GM21367 (cell line): ENCODE measurements at regions not wholly inside any gene's neighbourhood (a gene's known extent, or its start where the extent isn't known, plus 50 kb on each side); places are given as distances from the start of the nearest gene placed in this dataset.

Experiments used
- ATAC-seq: cut with Tn5 transposase; IDR thresholded peaks from one replicate; pipeline ENCODE4 v1.9.1; 2021; ENCODE audit not compliant: unreplicated experiment

DNA sequence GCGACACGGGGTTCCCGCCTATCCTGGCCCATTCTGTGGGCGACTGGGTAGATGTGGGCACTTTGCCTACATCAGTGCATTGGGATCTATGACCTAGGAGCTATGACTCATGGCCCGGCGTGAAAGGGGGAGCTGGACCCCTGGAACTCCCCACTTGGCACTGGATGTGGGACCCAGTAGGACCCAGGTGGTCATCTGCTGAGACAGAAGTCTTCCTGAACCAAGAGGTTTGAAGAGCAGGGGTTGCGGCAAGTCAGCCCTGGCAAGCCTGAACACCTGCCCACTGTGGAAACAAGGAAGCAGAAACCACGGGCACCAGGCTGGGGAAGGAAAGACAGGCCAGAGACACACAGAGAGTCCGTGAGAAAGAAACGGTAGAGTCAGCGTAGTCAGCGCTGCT is 656.7 kb downstream of the AJAP1 start:
- ATAC-seq: no peak

DNA sequence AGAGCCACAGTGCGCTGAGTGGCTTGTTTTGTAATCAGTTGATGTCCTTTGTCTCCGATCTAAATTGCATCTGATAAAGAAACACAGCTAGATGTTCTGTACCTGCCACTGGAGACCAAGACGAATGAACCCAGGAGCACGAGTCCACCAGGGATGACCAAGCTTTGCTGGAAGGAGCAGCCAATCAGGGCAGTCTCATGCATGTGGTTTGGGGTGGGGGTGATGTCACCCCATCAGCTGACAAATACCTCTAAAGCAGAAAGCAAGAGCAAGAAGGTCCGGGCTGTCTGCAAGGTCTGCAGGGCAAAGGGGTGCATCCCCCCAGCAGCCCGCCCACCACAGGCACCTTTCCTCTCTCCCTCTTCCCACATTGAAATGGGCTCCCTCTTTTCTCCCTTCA is 653.8 kb downstream of the AJAP1 start:
- no peak for ATAC-seq

DNA sequence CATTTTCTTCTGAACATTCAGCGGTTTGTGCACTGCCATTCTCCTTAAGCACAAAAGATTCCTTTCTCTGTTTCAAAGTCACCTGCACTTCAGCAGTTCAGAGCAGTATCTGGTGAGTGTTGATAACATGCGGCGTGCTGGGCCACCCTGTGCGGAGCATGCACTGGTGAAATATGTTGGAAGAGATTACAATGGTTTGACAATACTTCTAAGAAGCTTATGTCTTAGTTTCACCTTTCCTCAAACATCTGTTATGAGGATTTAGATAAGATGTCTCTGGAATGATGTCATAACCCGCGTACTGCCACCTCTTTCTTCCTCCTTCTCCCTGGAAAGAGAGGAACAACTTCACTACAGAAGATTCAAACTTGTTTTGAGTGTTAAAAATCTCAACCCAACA is 650.3 kb downstream of the AJAP1 start:
- no peak for ATAC-seq

DNA sequence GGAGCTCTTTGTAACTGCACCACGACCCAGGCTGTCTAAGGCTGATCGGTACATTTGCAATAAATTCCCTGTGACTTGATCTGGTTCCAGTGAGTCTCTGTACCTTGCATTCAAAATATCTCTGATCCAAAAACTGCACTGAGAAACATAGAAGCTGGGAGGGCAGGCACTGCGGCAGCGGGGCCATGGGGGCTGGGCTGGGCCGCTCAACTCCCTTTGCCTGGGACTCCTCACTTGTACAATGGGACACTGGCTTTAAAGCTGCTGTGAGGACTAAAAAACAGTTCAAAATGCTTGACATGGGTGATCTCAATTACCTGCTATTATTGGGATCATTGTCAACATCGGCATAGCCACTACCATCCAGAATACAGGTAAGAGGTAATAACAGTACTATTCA is 644.0 kb downstream of the AJAP1 start:
- no peak for ATAC-seq

DNA sequence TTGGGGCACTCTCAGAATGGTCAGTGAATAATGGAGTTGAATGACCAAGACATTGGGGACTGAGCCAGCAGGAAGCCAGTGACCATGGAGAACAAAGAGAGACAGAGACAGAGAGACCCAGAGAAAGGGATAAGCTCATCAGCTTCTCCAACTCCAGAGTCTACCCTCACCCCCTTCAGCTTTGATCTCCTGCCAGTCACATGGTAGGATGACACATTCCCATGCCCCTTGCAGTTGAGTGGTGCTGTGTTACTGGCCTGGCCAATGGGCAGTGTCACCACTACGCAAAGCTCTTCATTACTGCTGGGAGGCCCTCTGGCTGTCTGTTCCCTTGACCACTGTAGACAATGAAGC is 643.5 kb downstream of the AJAP1 start:
- ATAC-seq: no peak

DNA sequence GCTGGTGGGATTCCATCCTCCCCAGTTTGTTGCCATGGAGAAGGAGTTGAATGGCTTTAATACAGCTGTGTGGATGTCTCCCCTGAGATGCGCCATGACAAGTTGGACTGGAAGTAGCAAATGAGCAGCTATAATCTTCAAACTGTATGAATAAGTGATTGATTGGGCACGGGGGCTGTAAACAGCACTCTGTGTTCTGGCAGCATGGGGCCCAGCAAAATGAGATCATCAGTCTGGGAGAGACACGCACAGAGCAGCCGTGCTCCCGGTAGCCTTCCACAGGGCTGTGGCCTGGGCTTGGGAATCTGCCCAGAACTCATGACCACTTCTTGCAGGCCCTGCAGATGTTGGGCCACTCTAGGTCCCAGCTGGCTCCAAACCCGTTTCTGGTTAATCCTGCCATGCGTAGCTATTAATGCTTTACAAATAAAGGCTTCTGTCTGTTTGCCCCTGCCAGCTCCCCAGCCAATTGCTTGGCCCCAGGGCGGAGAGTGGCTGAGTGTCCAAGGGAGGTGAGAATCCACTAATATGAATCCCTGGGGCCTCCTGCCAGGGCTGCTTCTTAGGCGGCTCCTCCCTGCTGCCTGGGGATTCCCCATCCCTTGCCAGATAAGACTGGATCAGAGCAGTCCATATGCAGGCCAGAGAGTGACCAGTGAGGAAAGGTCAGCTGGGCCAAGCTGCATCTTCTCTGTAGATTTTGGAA is 642.9 kb downstream of the AJAP1 start:
- no peak for ATAC-seq

DNA sequence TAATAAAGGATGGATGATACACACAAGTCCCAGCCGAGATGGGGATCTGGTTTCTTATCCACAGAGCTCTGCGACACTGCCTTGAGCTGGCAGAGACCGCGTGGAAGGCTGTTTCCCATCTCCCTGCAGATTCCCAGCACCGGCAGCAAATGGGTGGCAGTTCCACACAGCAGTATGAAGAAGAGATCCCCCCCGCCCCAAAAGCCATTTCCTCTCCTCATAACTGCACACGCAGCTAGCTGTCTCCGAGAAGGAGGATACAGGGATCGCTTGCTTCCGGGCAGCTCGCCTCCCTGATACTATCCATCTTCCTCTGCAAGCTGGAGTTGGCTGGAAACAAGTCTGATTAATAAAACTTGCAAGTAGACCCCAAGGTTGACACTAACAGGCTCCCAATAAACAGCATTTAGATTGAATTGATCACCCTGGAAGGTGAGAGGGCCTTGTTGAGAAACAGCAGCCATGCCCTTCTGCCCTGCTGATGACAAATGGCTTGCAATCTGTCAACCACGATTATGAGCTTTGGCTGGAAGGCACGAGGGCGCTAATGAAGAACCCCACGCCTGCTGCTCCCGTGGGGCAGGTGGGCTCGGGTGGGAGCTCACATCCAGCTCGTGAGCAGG is 642.3 kb downstream of the AJAP1 start:
- no peak for ATAC-seq

DNA sequence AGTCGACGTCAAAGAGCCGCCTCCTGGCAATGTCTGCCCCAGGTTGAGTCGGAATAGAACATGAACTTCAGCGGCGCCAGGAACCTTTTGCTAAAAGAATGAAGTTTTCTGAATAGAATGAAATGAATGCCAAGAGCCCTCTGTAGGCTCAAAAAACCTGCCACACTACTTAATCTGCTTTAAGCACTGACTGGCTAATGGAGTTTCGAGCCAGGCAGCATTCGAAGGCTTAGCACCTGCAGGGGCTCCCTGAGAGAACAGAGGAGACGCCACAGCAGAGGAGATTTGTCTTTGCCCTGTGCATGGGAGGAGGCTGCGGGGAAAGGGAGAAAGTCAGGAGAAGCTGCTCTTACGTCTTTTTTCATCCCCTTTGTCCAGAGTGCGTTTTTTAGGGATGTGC is 641.7 kb downstream of the AJAP1 start:
- ATAC-seq: no peak

DNA sequence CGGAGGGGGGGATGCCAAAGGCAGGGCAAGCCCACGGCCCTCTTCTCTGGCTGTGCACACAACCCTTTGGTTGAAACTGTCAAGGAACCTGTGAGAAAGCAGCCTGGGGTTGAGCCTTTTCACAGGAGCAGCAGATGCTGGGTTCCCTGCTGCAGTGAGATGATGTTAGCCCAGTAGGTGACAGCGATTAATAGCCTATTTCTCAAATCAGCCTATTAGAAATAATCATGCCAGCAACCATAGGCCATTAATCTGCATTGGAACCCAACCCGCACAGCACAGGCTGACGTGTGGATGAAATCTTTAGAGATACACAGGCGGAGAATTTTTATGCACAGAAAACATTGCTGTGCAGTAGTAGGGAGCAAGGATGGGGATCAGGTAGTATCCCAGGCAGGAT is 637.5 kb downstream of the AJAP1 start:
- no peak for ATAC-seq

DNA sequence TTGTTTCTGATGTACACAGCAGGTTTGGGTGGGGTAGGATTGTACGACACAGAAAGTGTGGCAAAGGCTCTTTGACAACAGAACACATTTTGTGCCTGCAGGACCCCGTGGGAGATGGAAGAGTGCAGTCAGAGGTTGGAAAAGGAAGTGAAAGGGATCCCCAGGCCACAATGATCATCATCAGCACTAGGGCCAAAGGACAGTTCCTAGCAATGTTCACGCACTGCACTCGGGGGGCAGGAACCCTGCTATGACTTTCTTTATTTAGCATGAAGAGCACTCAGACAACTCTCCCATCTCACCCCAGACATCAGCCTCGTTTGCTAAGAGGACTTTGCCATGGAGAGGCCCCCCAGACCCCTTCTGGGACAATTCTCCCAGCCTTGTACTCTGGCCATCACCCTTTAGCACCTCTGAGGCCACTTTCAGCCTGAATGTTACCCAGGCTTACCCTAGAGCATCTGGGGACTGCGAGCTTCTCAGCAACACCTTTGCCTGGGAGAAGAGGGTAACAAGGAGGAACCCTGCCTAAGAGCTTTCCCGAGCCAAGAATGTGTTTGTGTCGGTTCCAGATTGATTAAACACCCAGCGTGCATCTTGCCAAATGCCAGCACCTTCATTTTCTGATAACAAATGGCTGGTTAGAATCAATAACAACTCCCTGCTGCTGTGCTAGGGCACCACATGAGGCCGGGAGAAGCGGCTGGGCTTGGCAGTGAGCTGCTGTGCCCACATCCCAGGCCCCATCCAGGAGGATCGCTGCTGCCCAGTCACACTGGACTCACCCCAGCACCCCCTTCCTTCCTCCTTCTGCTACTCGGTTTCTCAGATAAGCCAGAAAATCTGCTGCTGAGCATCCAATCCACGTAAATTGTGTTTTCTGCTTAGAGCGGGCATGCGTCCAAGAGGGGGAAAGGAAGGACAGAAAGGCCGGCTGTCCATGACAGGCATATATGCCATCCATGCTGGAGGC is 633.1 kb downstream of the AJAP1 start:
- no peak for ATAC-seq

DNA sequence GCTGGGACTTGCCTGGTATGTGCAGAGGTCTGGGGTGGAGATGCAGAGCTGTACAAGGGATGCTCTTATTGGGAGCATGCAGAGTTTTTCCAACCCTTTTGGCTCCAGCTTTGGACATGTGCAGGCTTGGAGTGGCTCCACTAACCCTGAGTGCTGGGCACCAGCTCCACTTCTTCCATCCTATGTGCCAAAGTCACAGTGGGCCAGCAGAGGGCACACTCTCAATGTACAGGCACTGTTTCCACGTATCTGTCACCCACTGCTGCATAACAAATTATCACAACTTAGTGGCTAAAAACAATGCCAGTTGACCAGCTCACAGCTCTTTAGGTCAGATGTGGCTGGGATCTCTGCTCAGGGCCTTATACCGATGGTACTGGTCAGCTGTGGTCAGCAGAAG is 631.8 kb downstream of the AJAP1 start:
- no peak for ATAC-seq

DNA sequence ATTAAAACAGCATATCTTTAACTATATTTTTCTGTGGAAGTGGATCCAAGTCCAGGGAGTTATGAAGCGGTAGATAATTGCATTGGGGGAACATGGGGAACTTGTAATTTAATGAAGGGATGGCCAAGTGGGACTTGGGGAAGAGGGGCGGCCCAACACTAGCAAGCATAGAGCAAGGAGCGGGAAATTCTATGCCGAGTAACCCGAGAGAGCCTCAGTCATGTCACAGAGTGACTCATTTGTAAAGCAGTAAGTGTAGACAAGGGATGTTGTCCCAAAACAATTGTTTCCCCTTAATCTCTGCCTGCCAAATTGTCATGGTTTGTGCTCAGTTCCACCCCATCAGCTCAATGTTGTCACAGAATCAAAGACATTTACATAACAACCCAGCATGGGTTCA is 620.1 kb downstream of the AJAP1 start:
- no peak for ATAC-seq

DNA sequence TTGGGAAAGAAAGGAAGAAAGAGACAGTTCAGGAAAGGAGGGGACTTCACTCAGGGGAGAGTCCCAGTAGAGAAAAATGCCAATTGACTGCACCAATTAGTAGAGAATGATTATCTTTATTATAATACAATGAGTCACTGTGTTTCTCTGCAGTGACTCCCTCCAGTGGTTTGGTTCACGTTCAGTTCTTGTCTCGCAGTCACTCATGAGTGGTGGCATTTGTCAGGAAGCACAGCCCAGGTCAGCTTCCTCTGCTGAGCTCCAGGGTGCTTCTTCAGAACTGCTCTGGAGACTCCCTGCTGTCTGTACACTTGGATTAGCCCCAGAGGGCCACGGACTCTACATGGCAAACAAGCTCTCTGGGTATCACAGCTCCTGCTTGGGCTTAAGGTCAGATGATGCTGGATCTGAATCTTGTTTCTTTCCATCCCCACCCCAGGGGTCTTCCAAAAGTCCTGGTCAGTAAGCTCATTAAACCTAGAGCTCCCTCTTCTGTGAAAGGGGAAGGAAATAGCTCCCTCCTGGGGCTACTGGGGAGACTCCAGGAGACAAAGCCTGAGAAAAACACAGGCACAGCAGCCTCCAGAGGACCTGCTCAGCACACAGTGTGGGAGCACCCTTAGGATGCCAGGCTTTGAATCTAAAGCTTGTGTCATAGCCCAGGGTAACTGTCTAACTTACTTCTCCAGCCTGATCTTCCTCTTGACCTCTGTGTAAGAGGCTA is 619.0 kb downstream of the AJAP1 start:
- ATAC-seq: no peak

DNA sequence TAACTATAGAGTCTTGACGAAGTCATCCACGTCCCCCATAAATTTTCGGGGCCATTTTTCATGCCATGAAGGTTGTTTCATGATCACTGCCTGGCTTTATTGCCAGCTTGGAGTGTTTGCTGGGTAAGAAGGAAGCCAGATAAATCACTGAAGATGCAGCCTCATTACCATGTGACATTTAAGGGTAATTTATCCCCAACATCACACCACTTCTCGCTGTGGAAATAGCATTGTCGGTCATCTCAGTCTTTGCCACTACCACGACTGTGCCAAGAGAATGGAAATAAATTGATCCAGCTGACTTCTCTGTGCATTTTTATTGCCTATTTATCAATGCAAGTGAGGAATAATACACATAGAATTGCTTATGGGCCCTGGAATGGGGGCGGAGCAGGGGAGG is 617.9 kb downstream of the AJAP1 start:
- no peak for ATAC-seq

DNA sequence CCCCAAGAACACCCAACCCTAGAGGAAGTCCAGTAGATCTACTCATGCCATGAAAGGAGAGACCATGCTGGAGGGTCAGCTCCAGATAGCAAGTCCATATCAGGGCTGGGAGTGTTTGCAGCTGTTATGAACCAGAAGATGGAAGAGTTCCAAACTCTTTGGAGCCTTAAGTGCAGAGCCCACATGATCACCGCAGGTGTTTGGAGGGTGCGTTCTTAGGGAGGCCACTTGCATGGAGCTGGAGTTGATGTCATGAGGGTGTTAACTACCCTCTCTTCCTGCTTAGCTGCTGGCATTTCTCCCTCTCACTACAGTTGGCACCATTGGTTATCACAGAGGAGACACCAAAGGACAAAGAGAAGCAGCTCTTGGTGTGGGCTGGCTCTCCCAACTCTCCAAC is 616.9 kb downstream of the AJAP1 start:
- no peak for ATAC-seq

DNA sequence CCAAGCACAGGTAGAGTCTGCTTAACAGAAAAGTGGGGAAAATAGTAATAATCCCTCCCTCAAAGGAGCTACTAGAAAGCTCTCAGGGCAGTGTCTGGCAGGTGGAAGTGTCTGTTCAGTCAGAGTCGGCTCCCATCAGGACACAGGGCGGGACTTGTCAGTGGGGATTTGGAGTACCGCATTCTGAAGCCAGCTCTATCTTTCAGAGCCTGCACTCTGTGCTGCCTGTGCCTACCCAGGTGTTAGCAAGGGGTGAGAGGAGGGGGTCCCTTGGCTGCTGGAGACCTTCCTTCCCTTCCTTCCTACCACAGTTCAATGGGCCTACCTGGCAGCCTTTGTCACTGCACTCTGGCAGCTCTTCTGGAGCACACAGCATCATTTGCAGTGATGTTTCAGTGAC is 615.5 kb downstream of the AJAP1 start:
- no peak for ATAC-seq

DNA sequence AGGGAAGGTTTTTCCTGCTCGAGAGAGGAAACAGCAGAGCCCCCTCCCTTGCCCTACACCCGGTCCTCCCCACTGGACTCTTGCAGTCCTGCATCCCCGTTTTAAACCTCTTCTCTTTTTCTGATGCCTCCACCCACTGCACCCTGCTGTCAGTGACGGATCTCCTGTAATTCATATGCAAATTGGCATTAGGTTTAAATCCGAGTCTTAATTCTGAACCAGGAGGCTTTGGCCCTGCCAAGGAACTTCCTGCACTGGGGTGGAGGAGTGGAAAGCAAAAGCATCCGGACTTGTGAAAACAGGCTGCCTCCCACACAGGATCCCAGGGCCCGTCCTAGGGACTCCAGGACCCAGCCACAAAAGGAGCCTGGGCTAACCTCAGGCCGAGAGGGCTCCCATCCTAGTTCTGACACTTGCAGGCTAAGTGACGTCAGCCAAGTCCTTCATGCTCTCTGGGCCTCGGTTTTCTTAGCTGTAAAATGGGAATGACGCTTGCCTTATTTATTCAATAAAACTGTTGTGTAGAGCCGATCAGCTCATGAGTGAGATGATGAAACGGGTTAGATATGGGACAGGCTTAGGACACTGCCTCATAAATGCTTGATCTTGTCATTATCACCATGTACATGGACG is 613.3 kb downstream of the AJAP1 start:
- no peak for ATAC-seq

DNA sequence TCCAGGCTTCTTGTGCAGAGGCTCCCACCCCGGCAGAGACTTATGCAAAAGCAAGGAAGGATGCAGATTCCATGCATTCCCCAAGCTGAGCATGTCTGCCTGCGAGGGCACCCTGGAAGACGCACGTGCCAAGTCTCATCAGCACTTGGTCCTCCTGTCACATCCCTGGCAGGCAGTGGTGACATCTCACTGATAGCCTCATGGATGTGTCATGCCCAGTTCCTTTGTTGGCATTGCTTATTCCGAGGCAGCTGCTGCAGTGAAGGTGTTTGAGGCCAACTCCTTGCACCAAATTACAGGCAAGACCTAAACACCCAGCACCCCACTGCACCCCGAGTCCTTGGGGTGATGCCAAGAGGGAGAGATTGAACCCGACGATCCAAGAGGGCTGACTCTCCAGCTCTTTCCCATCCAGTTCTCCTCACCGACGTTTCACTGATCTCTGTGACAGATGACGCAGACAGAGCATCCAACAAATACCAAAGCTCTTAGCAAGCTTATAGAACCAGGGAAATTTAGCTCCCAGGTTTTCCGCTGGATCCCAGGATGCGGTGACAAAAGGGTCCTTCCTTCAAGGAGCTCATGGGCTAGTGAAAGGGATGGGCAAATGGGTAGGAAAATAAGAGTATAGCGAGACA is 611.1 kb downstream of the AJAP1 start:
- no peak for ATAC-seq

DNA sequence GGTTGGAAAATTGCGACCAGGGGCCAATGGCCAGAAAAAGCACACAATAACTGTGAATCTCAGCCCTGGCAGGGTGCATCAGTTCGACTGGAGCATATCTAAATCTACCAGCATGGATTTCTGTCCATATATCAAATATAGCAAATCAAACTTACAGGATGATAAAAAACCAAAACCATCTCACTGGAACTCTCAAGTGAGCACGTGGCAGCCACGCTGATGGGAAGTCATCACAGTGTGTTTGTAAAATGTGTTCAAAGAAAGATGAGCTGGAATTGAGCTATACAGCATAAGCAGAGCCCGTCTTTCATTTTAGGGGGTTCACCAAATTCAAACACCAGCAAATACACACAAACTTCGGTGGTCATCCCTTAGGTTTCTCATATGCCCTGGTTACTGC is 610.1 kb downstream of the AJAP1 start:
- no peak for ATAC-seq

DNA sequence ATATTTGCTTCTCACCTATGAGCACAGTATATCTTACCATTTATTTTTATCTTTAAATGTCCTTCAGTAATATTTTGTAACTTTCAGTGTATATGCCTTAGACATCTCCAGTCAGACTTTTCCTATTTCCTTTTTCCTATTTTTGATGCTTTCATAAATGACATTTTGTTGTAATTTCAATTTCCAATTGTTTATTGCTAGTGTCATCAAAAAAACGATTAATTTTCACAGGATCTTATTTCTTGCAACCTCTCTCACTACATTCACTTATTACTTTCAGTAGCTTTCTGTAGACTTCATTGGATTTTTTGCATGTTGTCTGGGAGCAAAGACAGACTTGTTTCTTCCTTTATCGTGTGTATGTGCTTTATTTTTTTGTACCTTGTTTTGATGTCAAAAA is 602.4 kb downstream of the AJAP1 start:
- no peak for ATAC-seq
